ENCODE measurements at regions not wholly inside any gene's neighbourhood (a gene's known extent, or its start where the extent isn't known, plus 50 kb on each side); places are given as distances from the start of the nearest gene placed in this dataset.

- TF ChIP-seq CTCF (IDR thresholded peaks at IDR 0.05; ENCODE audit: borderline replicate concordance, extremely low read depth, insufficient read depth): no peak
- H3K27me3 ChIP-seq (ENCODE audit: control insufficient read depth, insufficient read depth, low read length): no peaks in the 10 kb centered on the region
- H3K4me1 ChIP-seq (ENCODE audit: control insufficient read depth in 2 of 3, insufficient read depth in 2 of 3, low read depth in 1 of 3, low read length in 3 of 3): no peaks in the 10 kb centered on the region
- FAIRE-seq (no peak), DNase-seq (no peak)
- H3K36me3 ChIP-seq (ENCODE audit: control insufficient read depth in 2 of 3, insufficient read depth in 3 of 3, low read length in 3 of 3): no peaks in the 10 kb centered on the region
- H3K4me3 ChIP-seq (ENCODE audit: low read length in 3 of 3): no peak overlapping the region
- H3K9ac ChIP-seq (ENCODE audit: low read length in 3 of 3): no peak overlapping the region
- intact Hi-C loops (cut with DNase I): no loop called here
- H3K9me3 ChIP-seq (ENCODE audit: control insufficient read depth in 2 of 3, insufficient read depth in 1 of 3, low read length in 3 of 3): no peaks in the 10 kb centered on the region
- H3K27ac ChIP-seq (ENCODE audit: low read depth in 2 of 2, low read length in 2 of 2): no peak overlapping the region
Measured at GRCh38 chr11:95661162-95661561, 128.4 kb downstream of the FAM76B start.

DNA sequence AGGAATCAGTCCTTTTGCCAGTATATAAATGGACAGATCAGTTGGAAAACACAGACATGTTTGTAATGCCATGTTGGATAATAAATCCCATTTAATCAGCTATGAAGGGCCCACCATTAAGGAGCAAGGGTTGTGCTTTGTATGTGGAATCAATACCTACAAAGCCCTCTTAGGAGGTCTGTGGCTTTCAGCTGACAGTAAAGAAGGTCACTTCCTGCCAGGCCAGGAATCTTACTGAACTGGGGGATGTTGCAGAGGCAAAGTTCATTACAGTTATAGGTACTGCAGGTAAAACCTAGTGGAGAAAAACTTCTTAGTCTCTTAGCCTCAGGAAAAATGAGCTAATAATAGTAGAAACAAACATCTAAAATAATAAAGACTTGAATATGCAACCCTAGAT, 129.5 kb downstream of the FAM76B start:
- H3K4me3 ChIP-seq (ENCODE audit: low read length in 3 of 3): no peak overlapping the region
- H3K36me3 ChIP-seq (ENCODE audit: control insufficient read depth in 2 of 3, insufficient read depth in 3 of 3, low read length in 3 of 3): no peaks in the 10 kb centered on the region
- DNase-seq: no peak
- no peak for TF ChIP-seq CTCF (IDR thresholded peaks at IDR 0.05; ENCODE audit: borderline replicate concordance, extremely low read depth, insufficient read depth)
- no peak overlapping the region for H3K9ac ChIP-seq (ENCODE audit: low read length in 3 of 3)
- H3K27ac ChIP-seq (ENCODE audit: low read depth in 2 of 2, low read length in 2 of 2): no peak overlapping the region
- FAIRE-seq: no peak
- H3K4me1 ChIP-seq (ENCODE audit: control insufficient read depth in 2 of 3, insufficient read depth in 2 of 3, low read depth in 1 of 3, low read length in 3 of 3): peaks cover 0 to 4% (median 0%) of the 10 kb centered on the region in 3 donors
- H3K27me3 ChIP-seq (ENCODE audit: control insufficient read depth, insufficient read depth, low read length): no peaks in the 10 kb centered on the region
- no peaks in the 10 kb centered on the region for H3K9me3 ChIP-seq (ENCODE audit: control insufficient read depth in 2 of 3, insufficient read depth in 1 of 3, low read length in 3 of 3)
- intact Hi-C loops (cut with DNase I): no loop called here

- H3K27ac ChIP-seq (ENCODE audit: low read depth in 2 of 2, low read length in 2 of 2): no peak overlapping the region
- intact Hi-C loops (cut with DNase I): no loop called here
- no peaks in the 10 kb centered on the region for H3K36me3 ChIP-seq (ENCODE audit: control insufficient read depth in 2 of 3, insufficient read depth in 3 of 3, low read length in 3 of 3)
- FAIRE-seq (no peak), DNase-seq (no peak)
- H3K27me3 ChIP-seq (ENCODE audit: control insufficient read depth, insufficient read depth, low read length): no peaks in the 10 kb centered on the region
- H3K9ac ChIP-seq (ENCODE audit: low read length in 3 of 3): no peak overlapping the region
- H3K4me1 ChIP-seq (ENCODE audit: control insufficient read depth in 2 of 3, insufficient read depth in 2 of 3, low read depth in 1 of 3, low read length in 3 of 3): peaks cover 0 to 4% (median 0%) of the 10 kb centered on the region in 3 donors
- H3K4me3 ChIP-seq (ENCODE audit: low read length in 3 of 3): no peak overlapping the region
- no peak for TF ChIP-seq CTCF (IDR thresholded peaks at IDR 0.05; ENCODE audit: borderline replicate concordance, extremely low read depth, insufficient read depth)
- H3K9me3 ChIP-seq (ENCODE audit: control insufficient read depth in 2 of 3, insufficient read depth in 1 of 3, low read length in 3 of 3): no peaks in the 10 kb centered on the region
Measured at GRCh38 chr11:95659088-95659487, 130.5 kb downstream of the FAM76B start.

DNA sequence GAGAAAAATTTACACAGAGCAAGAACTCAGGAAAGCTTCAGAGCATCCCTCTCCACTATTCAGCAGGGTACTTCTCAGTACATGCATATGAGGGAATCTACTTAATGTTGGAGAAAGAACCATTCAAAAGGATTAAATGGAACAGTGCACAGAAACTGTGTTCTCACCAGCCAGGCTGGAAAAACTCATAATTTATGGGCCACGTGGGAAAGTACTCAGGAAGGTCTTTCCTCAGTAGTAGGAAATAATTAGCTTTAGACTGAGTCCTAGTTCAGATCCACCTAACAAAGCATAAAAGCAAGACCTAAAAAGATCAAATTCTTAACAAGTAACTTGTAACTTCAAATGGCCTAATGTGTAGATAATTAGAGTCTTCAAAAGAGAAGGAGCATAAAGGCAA, 134.0 kb downstream of the FAM76B start:
- Histone ChIP-seq H3K9ac (ENCODE audit: low read length in 3 of 3) (no peak overlapping the region), H3K9me3 (ENCODE audit: control insufficient read depth in 2 of 3, insufficient read depth in 1 of 3, low read length in 3 of 3) (no peaks in the 10 kb centered on the region), H3K27me3 (ENCODE audit: control insufficient read depth, insufficient read depth, low read length) (no peaks in the 10 kb centered on the region), H3K36me3 (ENCODE audit: control insufficient read depth in 2 of 3, insufficient read depth in 3 of 3, low read length in 3 of 3) (no peaks in the 10 kb centered on the region), H3K4me3 (ENCODE audit: low read length in 3 of 3) (no peak overlapping the region), H3K27ac (ENCODE audit: low read depth in 2 of 2, low read length in 2 of 2) (no peak overlapping the region), H3K4me1 (ENCODE audit: control insufficient read depth in 2 of 3, insufficient read depth in 2 of 3, low read depth in 1 of 3, low read length in 3 of 3) (peaks cover 0 to 4% (median under 1%) of the 10 kb centered on the region in 3 donors)
- FAIRE-seq (no peak), DNase-seq (peak in 3 of 5 donors; percentile 43 to 84 (median 83))
- no peak for TF ChIP-seq CTCF (IDR thresholded peaks at IDR 0.05; ENCODE audit: borderline replicate concordance, extremely low read depth, insufficient read depth)
- intact Hi-C loops (cut with DNase I): no loop called here
